Fibroblast of mammary gland (primary cell): ENCODE measurements at regions not wholly inside any gene's neighbourhood (a gene's known extent, or its start where the extent isn't known, plus 50 kb on each side); places are given as distances from the start of the nearest gene placed in this dataset.

Source experiments
- DNase-seq: peaks from one replicate; pipeline ENCODE4 v3.0.0-alpha.2; 2010; ENCODE audit warnings: low read depth
- H3K4me3 ChIP-seq: 2 replicates; pipeline ENCODE4 v1.5.1; 2011; ENCODE audit warnings: low read depth, mild to moderate bottlenecking, low read length, moderate library complexity; ENCODE audit not compliant: control insufficient read depth
- CTCF ChIP-seq: conservative IDR thresholded peaks from 2 replicates; pipeline ENCODE4 v1.5.1; 2011; ENCODE audit warnings: low read depth, low read length, inconsistent platforms; ENCODE audit not compliant: control insufficient read depth, insufficient read depth

DNA sequence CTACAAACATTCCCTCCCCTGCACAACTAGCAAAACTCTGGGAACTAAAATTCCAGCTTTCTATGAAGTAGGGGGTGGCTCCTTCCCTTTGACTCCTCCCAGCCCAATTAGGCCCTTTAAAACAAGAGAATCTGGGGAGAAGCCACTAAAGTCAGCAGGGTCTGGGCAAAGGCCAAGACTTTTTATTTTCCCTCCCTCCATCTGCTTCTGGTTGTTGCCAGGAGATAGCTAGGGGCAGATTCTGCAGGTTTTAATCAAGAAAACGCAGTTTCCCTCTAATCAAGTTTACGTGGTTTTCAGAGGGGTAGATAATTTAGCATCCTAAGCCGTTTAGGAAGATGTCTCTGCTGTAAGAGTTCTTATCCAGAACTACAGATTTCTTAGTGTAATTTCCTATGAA is 114.5 kb upstream of the CDH6 start:
- no peak for DNase-seq
- TF ChIP-seq CTCF: no peak
- no peak overlapping the region for H3K4me3 ChIP-seq

DNA sequence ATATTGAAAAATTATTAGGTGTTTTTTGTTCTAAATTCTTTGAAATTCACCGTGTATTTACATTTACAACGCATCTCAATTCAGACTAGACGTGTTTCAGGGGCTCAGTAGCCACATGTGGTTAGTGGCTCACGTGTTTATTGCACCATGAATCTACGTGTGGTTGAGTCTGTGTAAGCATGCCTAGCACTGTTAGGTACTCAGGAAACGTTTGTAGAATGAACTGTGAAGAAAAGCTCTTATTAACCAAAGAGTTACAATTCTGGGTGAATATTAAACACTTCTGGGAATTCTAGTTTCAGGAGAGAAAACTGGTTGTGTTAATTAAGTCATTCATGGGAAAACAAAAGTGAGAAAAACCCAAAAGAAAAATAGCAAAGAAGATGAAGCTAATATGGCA is 117.5 kb upstream of the CDH6 start:
- DNase-seq: no peak
- TF ChIP-seq CTCF: no peak
- H3K4me3 ChIP-seq: no peak overlapping the region

DNA sequence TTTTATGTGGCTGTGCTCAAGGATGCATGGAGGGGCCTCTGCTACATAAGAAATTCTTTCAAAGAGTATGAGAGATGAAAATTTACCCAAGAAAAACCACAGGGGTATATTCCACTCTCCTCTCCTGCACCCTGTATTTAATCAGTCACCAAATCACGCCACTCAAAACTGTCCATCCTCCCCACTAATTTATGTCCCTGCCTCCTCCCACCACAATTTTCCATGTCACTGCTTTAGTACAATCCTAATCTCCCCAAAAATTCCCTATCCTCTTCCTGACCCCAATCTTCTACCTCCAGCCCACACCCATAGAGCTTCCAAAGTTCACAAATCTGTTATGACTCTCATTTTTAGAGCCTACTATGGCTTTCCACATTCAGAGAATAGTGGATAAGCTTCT is 125.2 kb upstream of the CDH6 start:
- TF ChIP-seq CTCF: no peak
- H3K4me3 ChIP-seq: no peak overlapping the region
- no peak for DNase-seq

- DNase-seq: no peak
- no peak overlapping the region for H3K4me3 ChIP-seq
- TF ChIP-seq CTCF: no peak
Measured at GRCh38 chr5:31066655-31067328, 126.7 kb upstream of the CDH6 start.

DNA sequence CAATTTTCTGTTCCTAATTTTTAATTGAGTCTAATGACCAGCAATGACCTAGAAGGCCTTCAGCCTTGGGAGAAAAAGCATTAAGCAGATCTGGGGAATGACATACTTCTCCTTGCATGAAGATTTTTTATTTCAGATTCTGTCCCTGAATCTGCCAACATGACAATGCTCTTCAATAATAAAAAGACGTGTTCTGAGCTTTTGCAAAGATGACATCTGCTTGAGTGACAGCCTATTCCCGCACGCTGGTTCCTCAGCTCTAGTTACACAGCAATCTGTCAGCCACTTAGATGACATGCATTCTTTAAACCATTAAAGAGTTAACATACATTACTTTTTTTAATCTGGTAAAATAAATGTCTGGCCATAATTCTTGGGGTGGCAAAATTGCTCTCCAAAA is 129.3 kb upstream of the CDH6 start:
- DNase-seq: no peak
- TF ChIP-seq CTCF: no peak
- no peak overlapping the region for H3K4me3 ChIP-seq

GRCh38 chr5:31062902-31063580 is 130.4 kb upstream of the CDH6 start:
- H3K4me3 ChIP-seq: no peak overlapping the region
- DNase-seq: no peak
- TF ChIP-seq CTCF: no peak
